Tibial nerve (tissue), 4 donors: ENCODE measurements at regions not wholly inside any gene's neighbourhood (a gene's known extent, or its start where the extent isn't known, plus 50 kb on each side); places are given as distances from the start of the nearest gene placed in this dataset.

Experiments
- DNase-seq, 2 donors: peaks; one replicate each; pipeline ENCODE4 v3.0.0-alpha.2; 2019; ENCODE audit warnings: low spot score in 2 of 2
- H3K27ac ChIP-seq, 4 donors: fragments of 200-600 bp; sonication (generic) in 3 of 4; one replicate each; pipeline ENCODE4 v1.5.1; 2017 to 2019; ENCODE audit warnings: mild to moderate bottlenecking in 1 of 4
- H3K27me3 ChIP-seq, 2 donors: fragments of 200-600 bp; sonication (generic) in 1 of 2; one replicate each; pipeline versions ENCODE4 v1.5.1 to v1.6.0; 2017 to 2019
- H3K36me3 ChIP-seq, 3 donors: fragments of 200-600 bp; sonication (generic); one replicate each; pipeline ENCODE4 v1.5.1; 2018 to 2019
- H3K4me1 ChIP-seq, 4 donors: fragments of 200-600 bp; sonication (generic) in 3 of 4; one replicate each; pipeline ENCODE4 v1.5.1; 2017 to 2019
- H3K4me3 ChIP-seq, 4 donors: fragments of 200-600 bp; sonication (generic) in 3 of 4; one replicate each; pipeline ENCODE4 v1.5.1; 2017 to 2019; ENCODE audit warnings: mild to moderate bottlenecking in 1 of 4, moderate library complexity in 1 of 4
- H3K9me3 ChIP-seq, 4 donors: fragments of 200-600 bp; sonication (generic) in 3 of 4; one replicate each; pipeline ENCODE4 v1.5.1; 2017 to 2019
- EP300 ChIP-seq, 2 donors: sonication (generic); formaldehyde crosslinking; IDR thresholded peaks; one replicate each; pipeline ENCODE4 v1.6.1; 2017; ENCODE audit warnings: antibody characterized with exemption in 2 of 2, mild to moderate bottlenecking in 1 of 2
- POLR2A ChIP-seq, 2 donors: fragments of 450-650 bp; IDR thresholded peaks; one replicate each; pipeline ENCODE4 v1.6.1; 2017; ENCODE audit warnings: antibody characterized with exemption in 2 of 2, mild to moderate bottlenecking in 2 of 2, moderate library complexity in 2 of 2
- WGBS, 2 donors: methylation state at CpG; one replicate each; pipeline ENCODE4 v1.1.5; 2018; 5-methylcytosine and 5-hydroxymethylcytosine counted together
- TF ChIP-seq, protein P1 (sequence below), 5 experiments: fragments of 200-600 bp in 3 of 5; fragments of 450-650 bp in 2 of 5; sonication (generic) in 3 of 5; IDR thresholded peaks; one replicate each; pipeline ENCODE4 v1.5.1; 2016 to 2019; ENCODE audit warnings: antibody characterized with exemption in 5 of 5, mild to moderate bottlenecking in 3 of 5, moderate library complexity in 2 of 5

DNA sequence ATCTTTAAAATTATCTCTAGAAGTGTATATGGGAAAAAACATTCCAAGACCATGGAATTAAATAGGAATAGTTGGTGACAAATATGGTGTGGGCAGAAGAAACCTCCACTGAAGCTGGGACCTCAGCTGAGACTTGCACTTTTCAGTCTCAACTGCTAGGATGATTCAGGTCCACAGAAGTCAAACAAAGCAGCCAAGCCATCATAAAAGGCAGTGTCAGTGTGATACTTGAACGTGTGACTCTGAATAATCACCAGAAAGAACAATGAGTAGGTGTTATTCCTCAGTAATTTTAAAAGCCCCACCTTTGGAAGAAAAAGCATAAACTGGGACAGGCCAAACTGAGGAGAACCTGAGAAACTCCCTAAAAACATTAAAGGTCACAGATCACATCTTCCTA lies 90.7 kb downstream of the ZNF281 start:
- DNase-seq, result no peak
- Histone ChIP-seq H3K27ac (no peak overlapping the region), H3K4me1 (peaks cover 0 to 7% (median 0%) of the 10 kb centered on the region in 4 donors), H3K27me3 (peaks cover 0 to 10% of the 10 kb centered on the region in 2 donors), H3K36me3 (no peaks in the 10 kb centered on the region), H3K9me3 (peaks cover 0 to under 1% (median 0%) of the 10 kb centered on the region in 4 donors), H3K4me3 (no peak overlapping the region)
- no peak for TF ChIP-seq POLR2A (IDR thresholded peaks at IDR 0.05)
- TF ChIP-seq EP300 (IDR thresholded peaks at IDR 0.05), result no peak
- WGBS, 2 donors, result 62 to 64% methylated on average over 1 of the region's 1 CpG

GRCh38 chr1:200317236-200317635 lies 92.6 kb downstream of the ZNF281 start:
- Histone ChIP-seq H3K27ac (no peak overlapping the region), H3K9me3 (no peaks in the 10 kb centered on the region), H3K4me3 (no peak overlapping the region), H3K27me3 (peaks cover 0 to 12% of the 10 kb centered on the region in 2 donors), H3K36me3 (no peaks in the 10 kb centered on the region), H3K4me1 (peaks cover 0 to 7% (median 0%) of the 10 kb centered on the region in 4 donors)
- 89 to 91% methylated on average over 2 of the region's 2 CpGs for WGBS, 2 donors
- no peak for TF ChIP-seq EP300 (IDR thresholded peaks at IDR 0.05)
- TF ChIP-seq, protein P1, sequence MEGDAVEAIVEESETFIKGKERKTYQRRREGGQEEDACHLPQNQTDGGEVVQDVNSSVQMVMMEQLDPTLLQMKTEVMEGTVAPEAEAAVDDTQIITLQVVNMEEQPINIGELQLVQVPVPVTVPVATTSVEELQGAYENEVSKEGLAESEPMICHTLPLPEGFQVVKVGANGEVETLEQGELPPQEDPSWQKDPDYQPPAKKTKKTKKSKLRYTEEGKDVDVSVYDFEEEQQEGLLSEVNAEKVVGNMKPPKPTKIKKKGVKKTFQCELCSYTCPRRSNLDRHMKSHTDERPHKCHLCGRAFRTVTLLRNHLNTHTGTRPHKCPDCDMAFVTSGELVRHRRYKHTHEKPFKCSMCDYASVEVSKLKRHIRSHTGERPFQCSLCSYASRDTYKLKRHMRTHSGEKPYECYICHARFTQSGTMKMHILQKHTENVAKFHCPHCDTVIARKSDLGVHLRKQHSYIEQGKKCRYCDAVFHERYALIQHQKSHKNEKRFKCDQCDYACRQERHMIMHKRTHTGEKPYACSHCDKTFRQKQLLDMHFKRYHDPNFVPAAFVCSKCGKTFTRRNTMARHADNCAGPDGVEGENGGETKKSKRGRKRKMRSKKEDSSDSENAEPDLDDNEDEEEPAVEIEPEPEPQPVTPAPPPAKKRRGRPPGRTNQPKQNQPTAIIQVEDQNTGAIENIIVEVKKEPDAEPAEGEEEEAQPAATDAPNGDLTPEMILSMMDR (IDR thresholded peaks at IDR 0.05), result no peak
- no peak for TF ChIP-seq POLR2A (IDR thresholded peaks at IDR 0.05)
- DNase-seq, result no peak

- DNase-seq, result no peak
- TF ChIP-seq, protein P1 (IDR thresholded peaks at IDR 0.05), result no peak
- no peaks in the 10 kb centered on the region for H3K9me3 ChIP-seq
- 59 to 62% methylated on average over 7 of the region's 7 CpGs for WGBS, 2 donors
- H3K4me1 ChIP-seq, result peaks cover 0 to 5% (median 0%) of the 10 kb centered on the region in 4 donors
- H3K27ac ChIP-seq, result no peak overlapping the region
- H3K4me3 ChIP-seq, result no peak overlapping the region
- H3K27me3 ChIP-seq, result peaks cover 0 to 12% of the 10 kb centered on the region in 2 donors
- H3K36me3 ChIP-seq, result no peaks in the 10 kb centered on the region
These were observed 93.6 kb downstream of the ZNF281 start for GRCh38 chr1:200316148-200316803.

- no peak for DNase-seq
- TF ChIP-seq EP300 (IDR thresholded peaks at IDR 0.05) (no peak), POLR2A (IDR thresholded peaks at IDR 0.05) (no peak)
- TF ChIP-seq, protein P1 (IDR thresholded peaks at IDR 0.05), result no peak
- 47 to 62% methylated on average over 5 of the region's 5 CpGs for WGBS, 2 donors
- H3K9me3 ChIP-seq, result no peaks in the 10 kb centered on the region
- H3K4me1 ChIP-seq, result no peaks in the 10 kb centered on the region
- no peaks in the 10 kb centered on the region for H3K36me3 ChIP-seq
- no peak overlapping the region for H3K4me3 ChIP-seq
- H3K27me3 ChIP-seq, result peaks cover 0 to 12% of the 10 kb centered on the region in 2 donors
- H3K27ac ChIP-seq, result no peak overlapping the region
These were observed 95.6 kb downstream of the ZNF281 start for GRCh38 chr1:200314085-200314750.

DNA sequence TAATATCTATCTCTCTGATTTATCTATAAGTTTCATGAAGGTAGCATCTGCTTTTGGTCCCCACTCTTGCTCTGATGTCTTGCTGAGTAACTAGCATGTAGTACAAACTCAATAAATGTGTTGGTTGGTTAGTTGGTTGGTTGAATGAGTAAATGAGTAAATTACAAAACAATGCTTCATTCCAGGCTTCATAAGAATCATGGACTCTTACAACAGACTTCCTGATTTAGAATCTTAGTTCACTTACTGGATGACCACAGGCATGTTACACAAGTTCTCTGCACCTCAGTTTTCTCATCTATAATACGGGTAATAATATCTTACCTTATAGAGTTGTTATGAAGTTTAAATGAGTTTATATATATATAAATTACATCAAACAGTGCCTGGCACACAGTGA lies 98.6 kb downstream of the ZNF281 start:
- no peak overlapping the region for H3K4me3 ChIP-seq
- no peak for TF ChIP-seq POLR2A (IDR thresholded peaks at IDR 0.05)
- TF ChIP-seq, protein P1 (IDR thresholded peaks at IDR 0.05), result no peak
- TF ChIP-seq EP300 (IDR thresholded peaks at IDR 0.05), result no peak
- H3K9me3 ChIP-seq, result no peaks in the 10 kb centered on the region
- no peaks in the 10 kb centered on the region for H3K36me3 ChIP-seq
- H3K27ac ChIP-seq, result no peak overlapping the region
- 91 to 94% methylated on average over 1 of the region's 1 CpG for WGBS, 2 donors
- H3K27me3 ChIP-seq, result peaks cover 0 to 3% of the 10 kb centered on the region in 2 donors
- H3K4me1 ChIP-seq, result peaks cover 0 to under 1% (median 0%) of the 10 kb centered on the region in 4 donors
- DNase-seq, result no peak
